ENCODE measurements at regions not wholly inside any gene's neighbourhood (a gene's known extent, or its start where the extent isn't known, plus 50 kb on each side); places are given as distances from the start of the nearest gene placed in this dataset. TPM values are rescaled to one million over a fixed set of nuclear protein-coding genes. Genes with fewer than 3 reads are reported as not detected.
A peak's percentile ranks its signal among the peaks of the same experiment; 100 is the strongest.

- DNase-seq (ENCODE audit: low read depth) = peak; percentile 95
These were observed 65.5 kb upstream of the DCBLD2 start for GRCh38 chr3:98966862-98967546.

GRCh38 chr3:98966434-98966833, 64.9 kb upstream of the DCBLD2 start:
- peak; percentile 66 for DNase-seq (ENCODE audit: low read depth)

- DNase-seq (ENCODE audit: low read depth) = no peak
These were observed 63.3 kb upstream of the DCBLD2 start for GRCh38 chr3:98964784-98965183.

GRCh38 chr3:98963546-98963945, 62.1 kb upstream of the DCBLD2 start:
- DNase-seq (ENCODE audit: low read depth) = no peak

- DNase-seq (ENCODE audit: low read depth) = peak; percentile 76
These were observed 61.5 kb upstream of the DCBLD2 start for GRCh38 chr3:98962951-98963350.

- DNase-seq (ENCODE audit: low read depth) = peak; percentile 98
These were observed 60.9 kb upstream of the DCBLD2 start for GRCh38 chr3:98962189-98962930.

GRCh38 chr3:98961161-98962155, 60.0 kb upstream of the DCBLD2 start:
- DNase-seq (ENCODE audit: low read depth) = peak; percentile 78

GRCh38 chr3:98957681-98958080, 56.2 kb upstream of the DCBLD2 start:
- DNase-seq (ENCODE audit: low read depth) = no peak

- DNase-seq (ENCODE audit: low read depth) = no peak
These were observed 54.5 kb upstream of the DCBLD2 start for GRCh38 chr3:98956008-98956407.

- peak; percentile 92 for DNase-seq (ENCODE audit: low read depth)
These were observed 53.5 kb upstream of the DCBLD2 start for GRCh38 chr3:98954791-98955604.

- peak; percentile 39 for DNase-seq (ENCODE audit: low read depth)
These were observed 52.7 kb upstream of the DCBLD2 start for GRCh38 chr3:98954242-98954641.

GRCh38 chr3:98952404-98952803, 50.9 kb upstream of the DCBLD2 start:
- DNase-seq (ENCODE audit: low read depth) = no peak

Small RNA genes in the stretch of these regions (small RNA-seq; reads per million reads assigned to genes)
- gene AC107297.1 (not detected), gene RF00066 (not detected)

Measured in HT1080 (cell line).